ENCODE measurements at regions not wholly inside any gene's neighbourhood (a gene's known extent, or its start where the extent isn't known, plus 50 kb on each side); places are given as distances from the start of the nearest gene placed in this dataset.

DNA sequence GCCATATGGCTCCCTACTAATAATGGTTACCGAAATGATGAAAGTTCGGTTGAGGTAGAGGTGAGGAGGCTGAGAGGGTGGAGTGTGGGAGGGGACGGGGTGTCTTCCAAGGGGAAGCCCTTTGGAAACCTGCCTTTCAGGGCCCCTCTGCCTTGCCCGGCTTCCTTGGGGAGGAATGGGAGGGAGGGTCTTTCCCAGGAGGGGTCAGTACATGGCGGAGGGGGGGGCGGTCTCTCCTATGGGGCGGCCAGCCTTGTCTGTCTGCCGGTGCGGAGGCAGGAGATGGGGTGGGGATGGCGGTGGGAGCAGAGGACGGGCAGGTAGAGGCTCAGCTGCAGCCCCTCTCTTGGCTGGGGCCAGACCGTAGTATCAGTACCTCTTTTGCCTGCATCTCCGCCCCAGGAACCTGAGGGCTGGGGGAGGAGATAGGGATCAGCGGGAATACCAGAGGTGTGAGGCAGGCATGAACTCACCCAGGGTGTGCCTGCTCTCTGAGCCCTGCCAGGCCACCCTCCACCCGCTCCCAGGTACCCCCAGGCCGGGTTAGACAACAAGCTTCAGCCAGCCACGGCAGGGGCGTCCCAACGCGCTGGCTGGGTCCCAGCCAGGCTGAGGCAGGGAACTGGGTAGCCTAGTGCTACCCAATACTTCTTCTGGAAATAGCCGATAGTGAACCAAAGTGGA, 79.4 kb upstream of the POU3F1 start:
- H3K9me3 Mint-ChIP-seq, result no peaks in the 10 kb centered on the region
- H3K36me3 Mint-ChIP-seq (ENCODE audit: low read depth), result no peaks in the 10 kb centered on the region
- no peak for DNase-seq (ENCODE audit: low spot score)
- no peak overlapping the region for H3K27ac Mint-ChIP-seq
- H3K4me3 Mint-ChIP-seq, result no peak overlapping the region
- H3K4me1 Mint-ChIP-seq (ENCODE audit: low read depth), result no peaks in the 10 kb centered on the region
- peaks cover under 1% of the 10 kb centered on the region for H3K27me3 Mint-ChIP-seq (ENCODE audit: low read depth)

GRCh38 chr1:38125016-38125415, 78.4 kb upstream of the POU3F1 start:
- no peaks in the 10 kb centered on the region for H3K4me1 Mint-ChIP-seq (ENCODE audit: low read depth)
- H3K4me3 Mint-ChIP-seq, result no peak overlapping the region
- H3K36me3 Mint-ChIP-seq (ENCODE audit: low read depth), result no peaks in the 10 kb centered on the region
- no peak for DNase-seq (ENCODE audit: low spot score)
- no peak overlapping the region for H3K27ac Mint-ChIP-seq
- no peaks in the 10 kb centered on the region for H3K27me3 Mint-ChIP-seq (ENCODE audit: low read depth)
- no peaks in the 10 kb centered on the region for H3K9me3 Mint-ChIP-seq

DNA sequence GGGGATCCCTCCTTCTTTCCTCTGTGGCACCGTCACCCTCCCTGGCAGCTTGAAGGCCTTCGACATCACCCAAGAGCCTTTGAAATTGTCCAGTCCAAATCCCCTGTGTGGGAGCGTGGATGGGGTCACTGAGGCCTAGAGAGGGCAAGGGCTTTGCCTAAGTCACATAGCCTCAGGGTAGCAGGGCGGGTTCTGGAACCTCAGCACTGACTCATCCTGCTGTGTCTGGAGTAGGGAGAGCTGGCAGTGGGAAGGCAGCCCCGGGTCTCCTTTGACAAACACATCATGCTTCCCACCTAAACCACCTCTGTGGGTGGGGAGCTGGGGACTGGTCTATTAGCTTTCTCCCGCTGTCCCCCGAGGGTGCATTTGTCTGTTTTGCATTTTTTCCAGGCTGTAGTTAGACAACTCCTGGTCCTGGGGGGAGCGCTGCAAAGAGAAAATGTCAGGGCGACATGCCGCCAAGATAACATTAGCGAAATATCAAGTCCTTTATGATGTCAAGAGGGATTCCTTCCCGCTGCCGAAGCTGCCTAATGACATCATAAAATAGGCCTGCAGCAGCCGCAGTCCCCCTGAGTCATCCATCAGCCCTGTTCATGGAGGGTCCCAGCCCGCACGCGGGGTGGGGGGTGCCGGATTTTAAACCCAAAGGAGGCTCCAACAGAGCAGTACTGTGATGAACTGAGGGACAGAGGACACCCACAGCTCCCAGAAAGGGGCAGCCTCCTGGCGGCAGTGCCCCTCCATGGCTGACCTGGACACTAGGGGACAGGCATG, 77.0 kb upstream of the POU3F1 start:
- no peaks in the 10 kb centered on the region for H3K27me3 Mint-ChIP-seq (ENCODE audit: low read depth)
- DNase-seq (ENCODE audit: low spot score), result no peak
- H3K36me3 Mint-ChIP-seq (ENCODE audit: low read depth), result no peaks in the 10 kb centered on the region
- H3K4me1 Mint-ChIP-seq (ENCODE audit: low read depth), result no peaks in the 10 kb centered on the region
- H3K4me3 Mint-ChIP-seq, result no peak overlapping the region
- H3K27ac Mint-ChIP-seq, result no peak overlapping the region
- no peaks in the 10 kb centered on the region for H3K9me3 Mint-ChIP-seq

DNA sequence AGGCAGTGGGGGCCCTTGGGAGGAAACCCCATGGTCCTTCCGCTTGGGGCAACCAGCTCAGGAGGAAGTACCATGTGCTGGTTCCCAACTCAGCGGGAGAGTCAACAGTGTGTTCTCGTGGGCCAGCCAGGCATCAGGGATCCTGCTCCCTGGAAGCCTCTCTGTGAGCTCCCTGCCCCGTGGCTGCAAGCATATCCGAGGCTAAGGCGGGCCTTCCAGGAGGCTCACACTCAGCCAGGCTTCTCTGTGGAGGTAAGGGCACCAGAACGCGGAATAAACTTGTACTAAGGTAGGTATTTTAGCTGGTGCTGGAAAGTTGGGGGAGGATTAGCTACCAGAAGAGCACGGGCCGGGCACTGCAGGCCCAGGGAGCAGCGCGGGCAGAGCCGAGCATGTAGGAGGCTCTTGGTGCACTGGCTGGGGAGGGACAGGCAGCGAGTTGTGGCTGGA, 74.7 kb upstream of the POU3F1 start:
- Mint-ChIP-seq H3K27me3 (ENCODE audit: low read depth) (no peaks in the 10 kb centered on the region), H3K27ac (no peak overlapping the region), H3K9me3 (no peaks in the 10 kb centered on the region), H3K4me3 (no peak overlapping the region), H3K4me1 (ENCODE audit: low read depth) (no peaks in the 10 kb centered on the region), H3K36me3 (ENCODE audit: low read depth) (no peaks in the 10 kb centered on the region)
- no peak for DNase-seq (ENCODE audit: low spot score)

GRCh38 chr1:38120552-38121230, 74.1 kb upstream of the POU3F1 start:
- H3K36me3 Mint-ChIP-seq (ENCODE audit: low read depth), result no peaks in the 10 kb centered on the region
- H3K9me3 Mint-ChIP-seq, result no peaks in the 10 kb centered on the region
- no peak for DNase-seq (ENCODE audit: low spot score)
- H3K4me1 Mint-ChIP-seq (ENCODE audit: low read depth), result no peaks in the 10 kb centered on the region
- no peak overlapping the region for H3K4me3 Mint-ChIP-seq
- H3K27ac Mint-ChIP-seq, result no peak overlapping the region
- H3K27me3 Mint-ChIP-seq (ENCODE audit: low read depth), result no peaks in the 10 kb centered on the region

DNA sequence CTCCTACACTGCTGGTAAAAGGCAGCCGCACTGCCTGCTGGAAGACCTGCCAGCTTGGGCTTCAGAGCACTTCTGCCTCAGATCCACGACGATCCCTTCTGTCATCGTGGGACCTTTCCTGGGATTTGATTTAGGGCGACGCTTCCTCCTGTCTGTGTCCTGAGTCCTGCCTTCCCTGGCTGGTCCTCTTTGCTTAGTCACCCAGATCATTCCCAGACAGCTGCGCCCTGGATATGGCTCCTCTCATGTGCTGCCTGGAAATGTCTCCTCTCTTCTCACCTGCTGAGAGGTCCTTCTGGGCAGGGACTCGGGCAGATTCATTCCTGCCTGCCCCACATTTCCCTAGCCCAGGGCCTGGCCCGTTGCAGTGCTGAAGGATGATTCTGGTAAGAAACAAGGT, 72.4 kb upstream of the POU3F1 start:
- H3K27me3 Mint-ChIP-seq (ENCODE audit: low read depth), result no peaks in the 10 kb centered on the region
- H3K4me3 Mint-ChIP-seq, result no peak overlapping the region
- no peaks in the 10 kb centered on the region for H3K4me1 Mint-ChIP-seq (ENCODE audit: low read depth)
- no peak for DNase-seq (ENCODE audit: low spot score)
- no peaks in the 10 kb centered on the region for H3K9me3 Mint-ChIP-seq
- H3K27ac Mint-ChIP-seq, result no peak overlapping the region
- no peaks in the 10 kb centered on the region for H3K36me3 Mint-ChIP-seq (ENCODE audit: low read depth)

DNA sequence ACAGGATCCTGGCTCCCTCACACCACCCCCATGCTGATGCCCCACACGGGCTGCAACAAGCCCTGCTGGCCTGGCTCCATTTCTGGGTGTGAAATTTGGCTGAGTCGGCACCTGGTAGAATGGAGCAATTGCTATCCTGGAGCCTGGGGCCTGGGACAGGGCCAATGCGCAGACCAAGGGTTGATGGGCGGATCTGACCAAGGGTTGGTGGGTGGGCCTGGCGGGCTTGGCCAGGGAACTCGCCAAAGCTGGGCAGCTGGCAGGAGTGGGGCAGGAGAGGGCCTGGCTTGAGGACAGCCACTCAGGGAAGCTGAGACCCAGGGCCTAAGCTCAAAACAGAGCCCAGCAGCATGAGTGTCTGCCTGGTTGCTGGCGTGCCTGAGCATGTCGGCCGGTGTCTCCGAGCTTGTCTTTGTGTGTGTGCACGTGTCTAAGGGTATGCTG, 70.9 kb upstream of the POU3F1 start:
- no peaks in the 10 kb centered on the region for H3K27me3 Mint-ChIP-seq (ENCODE audit: low read depth)
- H3K36me3 Mint-ChIP-seq (ENCODE audit: low read depth), result no peaks in the 10 kb centered on the region
- no peak for DNase-seq (ENCODE audit: low spot score)
- no peak overlapping the region for H3K4me3 Mint-ChIP-seq
- H3K27ac Mint-ChIP-seq, result no peak overlapping the region
- H3K4me1 Mint-ChIP-seq (ENCODE audit: low read depth), result no peaks in the 10 kb centered on the region
- H3K9me3 Mint-ChIP-seq, result no peaks in the 10 kb centered on the region

- Mint-ChIP-seq H3K36me3 (ENCODE audit: low read depth) (no peaks in the 10 kb centered on the region), H3K27me3 (ENCODE audit: low read depth) (no peaks in the 10 kb centered on the region), H3K4me1 (ENCODE audit: low read depth) (no peaks in the 10 kb centered on the region), H3K27ac (no peak overlapping the region), H3K4me3 (no peak overlapping the region), H3K9me3 (no peaks in the 10 kb centered on the region)
- no peak for DNase-seq (ENCODE audit: low spot score)
Measured at GRCh38 chr1:38115682-38116202, 69.1 kb upstream of the POU3F1 start.

- no peak overlapping the region for H3K4me3 Mint-ChIP-seq
- H3K9me3 Mint-ChIP-seq, result no peaks in the 10 kb centered on the region
- H3K4me1 Mint-ChIP-seq (ENCODE audit: low read depth), result no peaks in the 10 kb centered on the region
- no peak overlapping the region for H3K27ac Mint-ChIP-seq
- no peak for DNase-seq (ENCODE audit: low spot score)
- peaks cover 2% of the 10 kb centered on the region for H3K27me3 Mint-ChIP-seq (ENCODE audit: low read depth)
- no peaks in the 10 kb centered on the region for H3K36me3 Mint-ChIP-seq (ENCODE audit: low read depth)
Measured at GRCh38 chr1:38115226-38115625, 68.6 kb upstream of the POU3F1 start.

GRCh38 chr1:38114241-38115026, 67.8 kb upstream of the POU3F1 start:
- no peaks in the 10 kb centered on the region for H3K36me3 Mint-ChIP-seq (ENCODE audit: low read depth)
- peaks cover 2% of the 10 kb centered on the region for H3K27me3 Mint-ChIP-seq (ENCODE audit: low read depth)
- no peak overlapping the region for H3K27ac Mint-ChIP-seq
- H3K4me1 Mint-ChIP-seq (ENCODE audit: low read depth), result no peaks in the 10 kb centered on the region
- no peaks in the 10 kb centered on the region for H3K9me3 Mint-ChIP-seq
- H3K4me3 Mint-ChIP-seq, result no peak overlapping the region
- DNase-seq (ENCODE audit: low spot score), result no peak

GRCh38 chr1:38113159-38113666, 66.6 kb upstream of the POU3F1 start:
- H3K4me1 Mint-ChIP-seq (ENCODE audit: low read depth), result no peaks in the 10 kb centered on the region
- no peaks in the 10 kb centered on the region for H3K36me3 Mint-ChIP-seq (ENCODE audit: low read depth)
- no peak overlapping the region for H3K27ac Mint-ChIP-seq
- no peaks in the 10 kb centered on the region for H3K9me3 Mint-ChIP-seq
- no peak overlapping the region for H3K4me3 Mint-ChIP-seq
- no peak for DNase-seq (ENCODE audit: low spot score)
- peaks cover 5% of the 10 kb centered on the region for H3K27me3 Mint-ChIP-seq (ENCODE audit: low read depth)

DNA sequence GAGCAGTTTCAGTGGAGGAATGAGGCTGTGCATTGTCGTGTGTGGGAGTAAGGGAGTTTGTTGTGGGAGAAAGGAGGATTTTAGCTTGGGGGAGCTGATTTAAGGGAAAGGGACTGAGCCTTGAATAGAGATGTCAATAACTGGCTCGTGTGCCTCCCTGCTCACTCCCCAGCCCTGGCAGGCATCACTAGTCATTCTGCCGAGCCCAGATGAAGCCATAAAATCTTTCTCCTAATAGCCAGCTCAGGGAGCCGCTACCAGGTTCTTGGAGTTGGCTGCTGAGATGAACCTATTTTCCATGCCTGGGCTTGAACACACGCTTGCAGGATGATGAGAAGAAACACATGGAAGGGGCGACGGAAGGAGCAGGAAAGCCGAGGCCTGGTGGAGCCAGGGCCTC, 65.0 kb upstream of the POU3F1 start:
- no peak overlapping the region for H3K27ac Mint-ChIP-seq
- no peaks in the 10 kb centered on the region for H3K4me1 Mint-ChIP-seq (ENCODE audit: low read depth)
- H3K36me3 Mint-ChIP-seq (ENCODE audit: low read depth), result no peaks in the 10 kb centered on the region
- H3K27me3 Mint-ChIP-seq (ENCODE audit: low read depth), result peaks cover 6% of the 10 kb centered on the region
- no peaks in the 10 kb centered on the region for H3K9me3 Mint-ChIP-seq
- no peak for DNase-seq (ENCODE audit: low spot score)
- H3K4me3 Mint-ChIP-seq, result no peak overlapping the region

GRCh38 chr1:38105267-38105666, 58.7 kb upstream of the POU3F1 start:
- Mint-ChIP-seq H3K4me1 (ENCODE audit: low read depth) (no peaks in the 10 kb centered on the region), H3K36me3 (ENCODE audit: low read depth) (no peaks in the 10 kb centered on the region), H3K9me3 (no peaks in the 10 kb centered on the region), H3K27me3 (ENCODE audit: low read depth) (peaks cover 11% of the 10 kb centered on the region), H3K4me3 (no peak overlapping the region), H3K27ac (no peak overlapping the region)
- DNase-seq (ENCODE audit: low spot score), result no peak

Measured in T-helper 2 cell treated with Interferon-gamma antibody and Interleukin-4, amounts not matched to agents 5 μg/mL and 100 μg/mL, for 36 hours (primary cell).